GM10266 (cell line): ENCODE measurements at regions not wholly inside any gene's neighbourhood (a gene's known extent, or its start where the extent isn't known, plus 50 kb on each side); places are given as distances from the start of the nearest gene placed in this dataset.

ENCODE experiments used
- DNase-seq: peaks from one replicate; pipeline ENCODE4 v3.0.0; 2012; ENCODE audit errors: extremely low spot score
- CTCF ChIP-seq: IDR thresholded peaks from 2 replicates; pipeline ENCODE4 v1.5.1; 2012; ENCODE audit warnings: mild to moderate bottlenecking, low read depth; ENCODE audit not compliant: control insufficient read depth, insufficient read depth; ENCODE audit errors: missing control alignments

DNA sequence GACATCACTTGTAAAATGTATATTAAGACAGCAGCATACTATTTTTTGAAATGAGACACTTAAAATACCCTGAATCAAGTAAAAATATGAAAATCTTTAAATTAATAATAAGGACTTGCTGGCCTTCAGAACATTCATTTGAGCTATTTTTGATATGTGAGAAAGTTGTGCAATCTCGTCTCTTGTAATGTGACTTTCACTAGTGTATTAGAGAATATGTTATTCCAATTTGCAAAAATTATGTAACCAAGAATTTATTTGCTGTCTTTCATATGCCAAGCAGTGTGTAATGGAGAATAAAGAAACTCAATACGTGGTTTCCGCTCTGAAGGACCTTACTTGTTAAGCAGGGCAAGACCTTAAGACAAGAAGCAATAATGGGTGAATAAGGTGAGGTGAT is 375.0 kb upstream of the RUNX1 start:
- no peak for DNase-seq
- no peak for TF ChIP-seq CTCF

DNA sequence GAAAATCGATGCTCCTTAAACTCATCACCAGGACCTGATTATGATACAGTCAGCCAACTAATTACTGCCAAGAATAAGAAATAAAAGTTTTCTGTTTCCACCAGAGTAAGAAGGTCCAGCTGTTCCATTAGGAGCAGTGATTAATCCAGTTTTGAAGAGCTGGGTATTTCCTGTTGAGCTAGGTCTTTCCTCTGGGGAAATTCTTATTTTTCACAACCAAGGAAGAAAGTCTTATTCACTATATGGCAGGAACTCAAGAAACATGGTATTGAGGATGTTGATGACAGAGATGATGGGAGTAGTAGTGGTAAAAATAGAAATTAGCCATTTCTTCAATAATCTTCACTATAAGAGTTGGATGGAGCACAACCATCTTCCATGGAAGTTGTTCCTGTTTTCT is 374.6 kb upstream of the RUNX1 start:
- no peak for TF ChIP-seq CTCF
- no peak for DNase-seq

GRCh38 chr21:35422011-35422410 is 372.9 kb upstream of the RUNX1 start:
- TF ChIP-seq CTCF = no peak
- DNase-seq = no peak

DNA sequence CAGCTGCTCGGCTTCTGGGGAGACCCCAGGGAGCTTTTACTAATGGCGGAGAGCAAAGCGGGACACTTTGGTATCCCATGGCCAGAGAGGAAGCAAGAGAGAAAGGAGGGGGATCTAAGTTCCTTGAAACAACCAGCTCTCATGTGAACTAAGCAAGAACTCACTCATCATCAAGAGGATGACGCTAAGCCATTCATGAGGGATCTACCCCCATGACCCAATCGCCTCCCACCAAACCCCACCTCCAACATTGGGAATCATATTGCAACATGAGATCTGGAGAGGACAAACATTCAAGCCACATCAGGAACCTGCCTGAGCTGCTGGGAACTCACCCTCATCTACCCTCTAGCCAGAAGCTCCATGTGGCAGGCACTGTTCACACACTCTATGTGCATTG is 372.1 kb upstream of the RUNX1 start:
- no peak for TF ChIP-seq CTCF
- no peak for DNase-seq

DNA sequence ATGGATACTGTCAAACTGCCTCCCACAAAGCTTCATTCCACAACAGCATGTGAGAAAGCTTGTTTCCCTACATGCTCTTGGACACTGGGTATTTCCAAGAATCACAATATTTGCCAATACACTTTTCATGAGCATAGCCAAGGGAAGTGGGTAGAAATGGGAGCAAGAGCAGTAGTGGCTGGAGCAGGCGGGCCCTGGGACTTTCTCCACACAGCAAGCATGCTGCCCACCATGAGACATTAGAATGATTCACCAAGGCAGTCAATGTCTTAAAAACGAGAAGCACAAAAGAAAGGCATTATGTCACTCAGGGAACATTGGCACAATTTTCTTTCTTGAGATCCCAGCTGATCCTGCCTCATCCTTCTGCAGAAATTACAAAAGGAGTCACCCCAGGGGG is 371.6 kb upstream of the RUNX1 start:
- no peak for DNase-seq
- no peak for TF ChIP-seq CTCF

GRCh38 chr21:35417762-35418161 is 368.7 kb upstream of the RUNX1 start:
- TF ChIP-seq CTCF = no peak
- DNase-seq = no peak

DNA sequence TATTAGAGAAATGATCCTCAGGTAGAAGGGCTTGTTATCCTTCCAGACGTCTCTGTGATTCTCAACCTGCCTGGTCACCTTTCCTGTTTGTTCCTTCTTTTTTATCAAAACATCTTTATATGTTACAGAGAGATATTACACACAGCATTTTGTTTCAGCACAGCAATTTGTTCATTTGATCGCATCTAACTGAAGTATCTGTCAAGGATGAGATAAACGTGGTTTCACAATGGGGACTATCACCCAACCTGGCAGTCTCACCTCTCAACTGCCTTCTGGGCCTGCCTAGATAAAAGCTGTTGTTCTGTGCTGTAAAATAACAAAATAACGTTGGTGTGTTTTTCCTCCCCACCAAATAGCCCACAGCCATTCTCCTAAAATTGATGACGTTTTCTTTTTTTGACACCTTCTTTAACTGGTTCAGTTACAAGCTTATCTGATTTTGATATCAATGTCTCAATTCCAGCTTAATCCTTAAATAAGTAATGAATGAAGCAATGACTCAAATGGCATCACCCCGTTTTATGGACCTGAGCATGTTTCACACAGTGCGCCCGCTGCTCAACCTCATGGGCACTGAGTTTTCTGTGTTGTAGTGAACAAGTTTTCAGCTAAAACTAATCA is 367.9 kb upstream of the RUNX1 start:
- TF ChIP-seq CTCF = no peak
- DNase-seq = no peak
